T-cell (primary cell): ENCODE measurements at regions not wholly inside any gene's neighbourhood (a gene's known extent, or its start where the extent isn't known, plus 50 kb on each side); places are given as distances from the start of the nearest gene placed in this dataset.

ENCODE experiments used
- ATAC-seq, 4 experiments: fragments of 200-7000 bp in 3 of 4; fragments of 150-1000 bp in 1 of 4; cut with Tn5 transposase; replicated peaks in 1 of 4; 1 replicate in 3 of 4; 2 replicates in 1 of 4; pipeline ENCODE4 v1.10.0; 2021; ENCODE audit warnings: moderate library complexity in 3 of 4, mild to moderate bottlenecking in 2 of 4, moderate number of reproducible peaks in 1 of 4
- CTCF ChIA-PET, 2 donors: fragments of 300-600 bp; sonication (Branson Sonifier 250); formaldehyde crosslinking; loops; one replicate each; lab custom pipeline; 2022; ENCODE audit warnings: antibody characterized with exemption in 2 of 2; lab: Charles Lee
- POLR2A ChIA-PET, 2 donors: fragments of 300-600 bp; sonication (Branson Sonifier 250); formaldehyde crosslinking; loops; one replicate each; lab custom pipeline; 2022; ENCODE audit warnings: antibody characterized with exemption in 2 of 2; lab: Charles Lee
- DNase-seq, 35 experiments: peaks; one replicate each; pipeline versions ENCODE4 v3.0.0 to v3.0.0-alpha.2; 2013 to 2023
- H3K27ac ChIP-seq: one replicate; pipeline ENCODE4 v1.5.1; 2013; ENCODE audit warnings: low read length
- H3K27me3 ChIP-seq, 2 experiments: replicated peaks in 1 of 2; 1 replicate in 1 of 2; 2 replicates in 1 of 2; pipeline versions ENCODE4 v1.6.1 to v1.7.0; 2013; ENCODE audit warnings: low read length in 1 of 2, mixed read lengths in 1 of 2; ENCODE audit not compliant: control insufficient read depth in 2 of 2, insufficient read depth in 2 of 2; ENCODE audit errors: extremely low read depth in 1 of 2
- H3K36me3 ChIP-seq, 2 donors: 1 replicate in 1 of 2; 2 replicates in 1 of 2; pipeline versions ENCODE4 v1.6.1 to v1.7.0; 2013; ENCODE audit warnings: low read length in 1 of 2; ENCODE audit not compliant: control insufficient read depth in 2 of 2, insufficient read depth in 1 of 2; ENCODE audit errors: extremely low read depth in 1 of 2
- H3K4me1 ChIP-seq, 2 experiments: 1 replicate in 1 of 2; 2 replicates in 1 of 2; pipeline versions ENCODE4 v1.6.1 to v1.7.0; 2013; ENCODE audit warnings: low read length in 2 of 2, mixed read lengths in 1 of 2; ENCODE audit not compliant: insufficient read depth in 2 of 2, control insufficient read depth in 1 of 2; ENCODE audit errors: extremely low read depth in 1 of 2
- H3K4me3 ChIP-seq, 2 donors: 1 replicate in 1 of 2; 2 replicates in 1 of 2; pipeline versions ENCODE4 v1.5.1 to v1.7.0; 2013; ENCODE audit warnings: mild to moderate bottlenecking in 2 of 2, low read length in 1 of 2, moderate library complexity in 1 of 2; ENCODE audit not compliant: control insufficient read depth in 1 of 2; ENCODE audit errors: extremely low read depth in 1 of 2
- H3K9me3 ChIP-seq: 2 replicates; pipeline ENCODE4 v1.7.0; 2013
- H3K27ac Mint-ChIP-seq, 2 donors: one replicate each; pipeline ENCODE4 v1.8.0; 2020 to 2021; ENCODE audit warnings: mild to moderate bottlenecking in 2 of 2, mixed read lengths in 2 of 2
- H3K27me3 Mint-ChIP-seq, 2 donors: one replicate each; pipeline ENCODE4 v1.8.0; 2021 to 2022; ENCODE audit warnings: mixed read lengths in 2 of 2
- H3K36me3 Mint-ChIP-seq: one replicate; pipeline ENCODE4 v1.8.0; 2021; ENCODE audit warnings: mixed read lengths
- H3K4me1 Mint-ChIP-seq, 3 donors: one replicate each; pipeline ENCODE4 v1.8.0; 2020 to 2022; ENCODE audit warnings: mixed read lengths in 3 of 3, mild to moderate bottlenecking in 1 of 3
- H3K4me3 Mint-ChIP-seq, 3 donors: one replicate each; pipeline ENCODE4 v1.8.0; 2020 to 2022; ENCODE audit warnings: mild to moderate bottlenecking in 3 of 3, mixed read lengths in 3 of 3, moderate library complexity in 3 of 3
- H3K9me3 Mint-ChIP-seq, 3 donors: one replicate each; pipeline ENCODE4 v1.8.0; 2020 to 2022; ENCODE audit warnings: mixed read lengths in 3 of 3
- WGBS: methylation state at CpG from one replicate; pipeline ENCODE4 v1.1.5; 2013; ENCODE audit warnings: missing lambda C conversion rate; ENCODE audit not compliant: insufficient coverage; 5-methylcytosine and 5-hydroxymethylcytosine counted together

DNA sequence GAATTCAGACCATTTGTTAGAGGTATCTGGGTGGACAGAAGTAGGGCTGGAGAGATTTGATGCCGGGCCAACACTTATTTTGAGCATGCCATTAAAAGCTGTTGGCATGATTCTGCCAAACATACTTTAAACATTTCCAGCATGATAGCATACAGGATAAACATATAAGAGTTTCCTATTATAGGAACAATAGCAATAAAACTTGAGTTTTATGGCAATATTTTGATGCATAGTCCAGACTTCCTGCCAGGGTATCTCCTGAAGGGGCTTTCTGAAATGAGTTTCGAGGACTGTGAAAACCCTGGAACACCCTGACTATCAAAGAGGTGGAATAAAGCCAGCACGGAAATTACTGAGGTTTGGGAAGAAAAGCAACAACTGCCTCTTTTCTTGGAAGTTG, 1398.0 kb upstream of the NXPH2 start:
- WGBS = 60% methylated on average over 1 of the region's 3 CpGs
- no peaks in the 10 kb centered on the region for H3K27me3 Mint-ChIP-seq
- ChIA-PET CTCF (no interaction called here), POLR2A (no interaction called here)
- H3K27ac Mint-ChIP-seq = no peak overlapping the region
- no peak overlapping the region for H3K4me3 ChIP-seq
- H3K27me3 ChIP-seq = no peaks in the 10 kb centered on the region
- no peaks in the 10 kb centered on the region for H3K9me3 ChIP-seq
- no peak overlapping the region for H3K4me3 Mint-ChIP-seq
- no peak for ATAC-seq
- H3K4me1 ChIP-seq = no peaks in the 10 kb centered on the region
- peaks cover 4 to 26% (median 20%) of the 10 kb centered on the region in 3 donors for H3K9me3 Mint-ChIP-seq
- H3K36me3 ChIP-seq = no peaks in the 10 kb centered on the region
- no peak for DNase-seq
- H3K36me3 Mint-ChIP-seq = no peaks in the 10 kb centered on the region
- H3K27ac ChIP-seq = no peak overlapping the region
- H3K4me1 Mint-ChIP-seq = no peaks in the 10 kb centered on the region

DNA sequence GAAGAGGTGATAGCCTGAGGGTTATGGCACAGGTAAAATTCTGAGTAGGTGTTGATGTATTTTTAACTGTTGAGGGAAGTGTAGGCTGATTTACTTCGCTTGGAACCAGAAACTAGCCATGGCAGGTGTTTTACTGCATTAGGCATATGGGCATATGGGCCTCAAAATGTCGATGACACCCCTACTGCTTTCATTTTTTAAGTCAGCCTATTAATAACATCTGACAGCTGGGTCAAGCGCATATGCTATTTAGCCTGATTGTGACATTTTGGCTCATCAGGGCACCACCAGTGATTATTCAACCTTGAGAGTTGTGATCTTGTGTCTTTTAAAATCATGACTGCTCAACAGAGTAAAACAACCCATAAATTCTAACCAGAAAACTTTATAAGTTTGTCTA, 1396.9 kb upstream of the NXPH2 start:
- Mint-ChIP-seq H3K27me3 (no peaks in the 10 kb centered on the region), H3K36me3 (no peaks in the 10 kb centered on the region), H3K4me3 (no peak overlapping the region), H3K9me3 (peaks cover 4 to 27% (median 17%) of the 10 kb centered on the region in 3 donors), H3K27ac (no peak overlapping the region), H3K4me1 (no peaks in the 10 kb centered on the region)
- Histone ChIP-seq H3K4me1 (no peaks in the 10 kb centered on the region), H3K27ac (no peak overlapping the region), H3K36me3 (no peaks in the 10 kb centered on the region), H3K4me3 (no peak overlapping the region), H3K9me3 (no peaks in the 10 kb centered on the region), H3K27me3 (no peaks in the 10 kb centered on the region)
- DNase-seq = no peak
- CTCF ChIA-PET = no interaction called here
- 40% methylated on average over 1 of the region's 3 CpGs for WGBS
- POLR2A ChIA-PET = no interaction called here
- no peak for ATAC-seq

DNA sequence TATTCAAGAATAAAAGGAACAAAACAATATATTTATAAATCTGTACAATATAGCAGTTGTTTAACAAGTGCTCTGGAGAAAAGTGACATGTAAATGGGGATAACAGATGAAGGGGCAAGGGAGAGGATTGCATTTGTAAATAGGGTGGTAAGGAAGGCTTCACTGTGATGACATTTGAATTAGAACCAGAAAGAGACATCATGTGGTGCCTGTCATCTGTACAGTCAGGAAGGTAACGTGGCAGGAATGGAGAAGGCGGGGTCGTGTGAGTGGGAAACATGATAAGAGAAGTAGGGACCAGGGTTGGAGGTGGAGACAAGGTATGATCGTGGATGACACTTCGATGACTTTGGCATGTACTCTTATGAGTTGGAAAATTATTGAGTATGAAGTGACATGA, 1393.6 kb upstream of the NXPH2 start:
- CTCF ChIA-PET = no interaction called here
- Mint-ChIP-seq H3K4me1 (no peaks in the 10 kb centered on the region), H3K27ac (no peak overlapping the region), H3K4me3 (no peak overlapping the region), H3K27me3 (no peaks in the 10 kb centered on the region), H3K36me3 (no peaks in the 10 kb centered on the region), H3K9me3 (peaks cover 5 to 28% (median 19%) of the 10 kb centered on the region in 3 donors)
- H3K9me3 ChIP-seq = no peaks in the 10 kb centered on the region
- H3K4me1 ChIP-seq = no peaks in the 10 kb centered on the region
- no peak for ATAC-seq
- 80% methylated on average over 5 of the region's 5 CpGs for WGBS
- H3K27me3 ChIP-seq = no peaks in the 10 kb centered on the region
- no peak for DNase-seq
- no peaks in the 10 kb centered on the region for H3K36me3 ChIP-seq
- POLR2A ChIA-PET = no interaction called here
- no peak overlapping the region for H3K4me3 ChIP-seq
- no peak overlapping the region for H3K27ac ChIP-seq

DNA sequence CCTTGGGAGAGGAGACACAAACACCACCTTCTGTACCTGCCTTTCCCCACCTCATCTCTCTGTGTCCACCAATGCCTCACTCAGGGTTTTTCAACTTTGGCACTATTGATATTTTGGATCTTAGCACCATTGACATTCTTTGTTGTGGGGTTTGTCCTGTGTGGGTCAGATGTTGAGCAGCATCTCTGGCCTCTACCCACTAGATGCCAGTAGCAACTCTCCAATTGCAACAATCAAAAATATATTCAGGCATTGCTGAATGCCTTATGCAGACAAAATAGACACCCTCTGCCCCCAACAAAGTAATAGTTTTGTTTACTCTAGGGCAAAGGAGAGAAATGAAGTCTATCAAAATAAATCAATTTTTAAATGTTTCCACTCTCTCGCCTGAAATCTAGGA, 1384.3 kb upstream of the NXPH2 start:
- DNase-seq = no peak
- H3K27ac Mint-ChIP-seq = no peak overlapping the region
- Histone ChIP-seq H3K36me3 (no peaks in the 10 kb centered on the region), H3K27me3 (no peaks in the 10 kb centered on the region), H3K4me3 (no peak overlapping the region), H3K4me1 (no peaks in the 10 kb centered on the region), H3K27ac (no peak overlapping the region), H3K9me3 (no peaks in the 10 kb centered on the region)
- no peaks in the 10 kb centered on the region for H3K36me3 Mint-ChIP-seq
- no peaks in the 10 kb centered on the region for H3K27me3 Mint-ChIP-seq
- no peaks in the 10 kb centered on the region for H3K4me1 Mint-ChIP-seq
- no peak for ATAC-seq
- no peak overlapping the region for H3K4me3 Mint-ChIP-seq
- CTCF ChIA-PET = no interaction called here
- WGBS = no CpG with 5 or more reads among the region's 1 CpG
- H3K9me3 Mint-ChIP-seq = peaks cover 26 to 40% (median 28%) of the 10 kb centered on the region in 3 donors
- POLR2A ChIA-PET = no interaction called here

DNA sequence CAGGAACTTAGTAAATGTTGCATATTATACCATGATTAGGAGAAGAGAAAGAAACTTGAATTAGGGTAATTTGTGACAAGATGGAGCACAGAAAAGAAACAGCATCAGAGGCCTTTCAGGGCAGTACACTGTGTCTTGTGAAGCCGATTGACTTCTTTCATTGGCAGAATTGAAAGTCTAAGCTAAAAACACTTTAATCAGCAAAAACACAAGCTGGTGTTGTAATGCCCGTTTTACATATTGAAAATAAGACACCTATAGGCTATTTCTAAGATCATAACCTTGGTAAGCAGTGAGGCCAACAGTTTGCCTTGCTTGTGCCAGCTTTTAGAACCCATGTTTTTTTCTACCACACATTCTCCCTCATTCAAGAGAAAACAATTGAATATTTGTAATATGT, 1378.1 kb upstream of the NXPH2 start:
- ChIA-PET CTCF (no interaction called here), POLR2A (interaction anchor here in 1 of 2 donors (0.6 kb wide), 1 partner anchor 13 kb away, joined by 3 read pairs; no protein-coding TSS in a partner anchor)
- Histone ChIP-seq H3K4me3 (no peak overlapping the region), H3K36me3 (no peaks in the 10 kb centered on the region), H3K27me3 (no peaks in the 10 kb centered on the region), H3K27ac (no peak overlapping the region), H3K9me3 (no peaks in the 10 kb centered on the region), H3K4me1 (no peaks in the 10 kb centered on the region)
- ATAC-seq = no peak
- Mint-ChIP-seq H3K4me1 (no peaks in the 10 kb centered on the region), H3K27me3 (no peaks in the 10 kb centered on the region), H3K9me3 (peaks cover 22 to 34% (median 28%) of the 10 kb centered on the region in 3 donors), H3K4me3 (no peak overlapping the region), H3K27ac (no peak overlapping the region), H3K36me3 (no peaks in the 10 kb centered on the region)
- WGBS = 50% methylated on average over 1 of the region's 2 CpGs
- no peak for DNase-seq

DNA sequence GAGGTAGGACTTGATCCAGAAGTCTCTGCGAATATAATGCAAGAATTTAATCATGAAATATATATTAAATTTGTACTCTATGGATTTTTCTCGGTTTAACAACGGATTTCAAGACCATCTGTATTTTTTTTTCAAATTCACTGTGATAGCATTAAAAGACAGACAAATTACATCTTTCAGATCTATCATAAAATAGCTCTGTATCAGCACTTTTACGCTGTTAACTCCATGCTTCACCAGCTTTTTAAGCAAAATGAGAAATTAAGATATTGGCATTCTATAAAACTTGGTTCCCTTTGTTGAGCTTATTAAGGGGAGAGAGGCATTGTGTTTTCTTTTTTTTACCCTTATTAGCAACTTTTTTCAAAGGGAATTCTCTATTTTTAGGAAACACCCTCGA, 1377.6 kb upstream of the NXPH2 start:
- Mint-ChIP-seq H3K27me3 (no peaks in the 10 kb centered on the region), H3K9me3 (peaks cover 22 to 38% (median 28%) of the 10 kb centered on the region in 3 donors), H3K4me1 (no peaks in the 10 kb centered on the region), H3K4me3 (no peak overlapping the region), H3K27ac (no peak overlapping the region), H3K36me3 (no peaks in the 10 kb centered on the region)
- ChIA-PET POLR2A (interaction anchor here in 1 of 2 donors (0.6 kb wide), 1 partner anchor 13 kb away, joined by 3 read pairs; no protein-coding TSS in a partner anchor), CTCF (no interaction called here)
- H3K9me3 ChIP-seq = no peaks in the 10 kb centered on the region
- no peaks in the 10 kb centered on the region for H3K27me3 ChIP-seq
- H3K4me3 ChIP-seq = no peak overlapping the region
- H3K36me3 ChIP-seq = no peaks in the 10 kb centered on the region
- H3K4me1 ChIP-seq = no peaks in the 10 kb centered on the region
- ATAC-seq = no peak
- DNase-seq = no peak
- no CpG with 5 or more reads among the region's 5 CpGs for WGBS
- H3K27ac ChIP-seq = no peak overlapping the region

DNA sequence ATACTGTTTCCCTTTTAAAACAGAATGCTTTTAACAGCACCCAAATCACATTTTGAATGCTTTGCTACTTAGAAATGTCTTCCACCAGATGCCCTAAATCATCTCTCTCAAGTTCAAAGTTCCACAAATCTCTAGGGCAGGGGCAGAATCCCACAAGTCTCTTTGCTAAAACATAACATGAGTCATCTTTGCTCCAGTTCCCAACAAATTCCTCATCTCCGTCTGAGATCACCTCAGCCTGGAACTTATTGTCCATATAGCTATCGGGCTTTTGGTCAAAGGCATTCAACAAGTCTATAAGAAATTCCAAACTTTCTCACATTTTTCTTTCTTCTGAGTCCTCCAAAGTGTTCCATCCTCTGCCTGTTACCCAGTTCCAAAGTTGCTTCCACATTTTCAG, 1374.5 kb upstream of the NXPH2 start:
- Histone ChIP-seq H3K4me1 (no peaks in the 10 kb centered on the region), H3K9me3 (no peaks in the 10 kb centered on the region), H3K27ac (no peak overlapping the region), H3K27me3 (no peaks in the 10 kb centered on the region), H3K36me3 (no peaks in the 10 kb centered on the region), H3K4me3 (no peak overlapping the region)
- Mint-ChIP-seq H3K4me1 (no peaks in the 10 kb centered on the region), H3K27ac (no peak overlapping the region), H3K36me3 (no peaks in the 10 kb centered on the region), H3K27me3 (no peaks in the 10 kb centered on the region), H3K4me3 (no peak overlapping the region), H3K9me3 (peaks cover 15 to 19% (median 19%) of the 10 kb centered on the region in 3 donors)
- DNase-seq = no peak
- no peak for ATAC-seq
- ChIA-PET CTCF (no interaction called here), POLR2A (no interaction called here)
- 82% methylated on average over 2 of the region's 2 CpGs for WGBS
